Keratinocyte (primary cell): ENCODE measurements at regions not wholly inside any gene's neighbourhood (a gene's known extent, or its start where the extent isn't known, plus 50 kb on each side); places are given as distances from the start of the nearest gene placed in this dataset.

Experiments used
- CTCF ChIP-seq, 3 experiments: IDR thresholded peaks in 1 of 3; conservative IDR thresholded peaks in 1 of 3; optimal IDR thresholded peaks in 1 of 3; 2 replicates in 2 of 3; 3 replicates in 1 of 3; pipeline versions ENCODE3 to v1.5.1; 2011; ENCODE audit warnings: low read length in 3 of 3, mild to moderate bottlenecking in 3 of 3, moderate library complexity in 2 of 3, control low read depth in 1 of 3, inconsistent platforms in 1 of 3; ENCODE audit not compliant: insufficient read depth in 2 of 3; ENCODE audit errors: extremely low read depth in 1 of 3
- EZH2 ChIP-seq: IDR thresholded peaks from one replicate; pipeline ENCODE4 v1.6.1; 2012; ENCODE audit warnings: inconsistent platforms, mild to moderate bottlenecking, low read length, moderate library complexity

GRCh38 chr14:71482671-71483070 is 449.6 kb upstream of the RGS6 start:
- TF ChIP-seq CTCF (optimal IDR thresholded peaks at IDR 0.05 in 1 of 3, IDR thresholded peaks at IDR 0.05 in 1 of 3, conservative IDR thresholded peaks at IDR 0.05 in 1 of 3; ENCODE audit: extremely low read depth in 1 of 3, insufficient read depth in 2 of 3, low read length in 3 of 3) (no peak), EZH2 (no peak)
